Stimulated activated naive CD8-positive, alpha-beta T cell treated with anti-CD3 and anti-CD28 coated beads, Interleukin-15, Interleukin-2, amounts not matched to agents 100 U/mL and 50 U/mL, for 24 hours (primary cell): ENCODE measurements at regions not wholly inside any gene's neighbourhood (a gene's known extent, or its start where the extent isn't known, plus 50 kb on each side); places are given as distances from the start of the nearest gene placed in this dataset.

ENCODE experiments used
- ATAC-seq: fragments of 150-1000 bp; cut with Tn5 transposase; one replicate; pipeline ENCODE4 v1.10.0; 2021
- DNase-seq: peaks from one replicate; pipeline ENCODE4 v3.0.0; 2021

DNA sequence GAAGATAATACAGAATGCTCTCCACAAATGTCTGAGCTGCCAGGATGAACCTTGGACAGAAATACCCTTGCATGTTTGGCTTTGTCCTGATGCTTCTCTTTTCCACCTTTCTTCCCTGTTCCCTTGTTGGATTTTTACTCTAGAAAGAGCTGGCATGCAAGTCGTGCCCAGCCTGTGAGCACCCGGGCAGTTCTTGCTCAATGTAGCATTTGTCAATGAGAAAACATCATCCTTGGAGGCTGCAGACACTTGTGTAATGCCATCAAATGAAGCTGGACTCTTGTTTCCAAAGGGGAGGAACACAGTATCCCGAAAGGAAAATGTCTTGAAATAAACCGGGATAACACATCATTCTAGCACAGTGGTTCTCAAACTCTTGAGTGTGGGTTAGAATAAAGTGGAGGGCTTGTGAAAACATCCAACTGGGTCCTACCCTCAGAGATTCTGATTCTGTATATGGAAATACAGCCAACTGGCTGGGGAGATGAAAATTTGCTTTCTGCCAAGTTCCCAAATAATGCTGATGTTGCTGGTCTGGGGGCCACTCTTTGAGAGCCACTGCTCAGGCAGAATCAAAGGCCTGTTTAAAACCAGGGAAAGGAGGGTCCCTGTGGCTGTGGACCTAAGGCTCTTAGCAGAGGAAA lies 237.2 kb downstream of the SPATA18 start:
- ATAC-seq (no peak), DNase-seq (no peak)

- ATAC-seq (no peak), DNase-seq (no peak)
These were observed 239.4 kb downstream of the SPATA18 start for GRCh38 chr4:52290466-52290865.

GRCh38 chr4:52292245-52292644 lies 241.1 kb downstream of the SPATA18 start:
- DNase-seq (no peak), ATAC-seq (no peak)

- no peak for DNase-seq
- no peak for ATAC-seq
These were observed 245.2 kb downstream of the SPATA18 start for GRCh38 chr4:52296341-52296740.

DNA sequence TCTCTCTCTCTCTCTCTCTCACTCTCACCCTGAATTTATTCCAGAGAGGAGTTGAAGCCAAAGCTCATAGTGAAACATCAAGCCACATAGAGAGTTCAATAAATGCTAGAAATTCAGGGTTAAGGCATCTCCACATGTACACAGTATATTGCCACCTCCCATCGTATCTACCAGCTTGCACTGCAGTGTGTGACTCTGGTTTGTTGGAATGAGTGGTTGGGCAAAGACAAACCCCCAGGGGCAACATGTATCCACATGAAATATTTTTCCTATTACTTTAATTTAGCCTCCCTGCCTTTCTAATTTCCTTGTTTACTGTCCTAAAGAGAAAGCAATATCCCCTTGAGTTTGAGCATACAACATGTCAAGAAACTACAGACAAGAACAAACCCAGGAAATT lies 247.3 kb downstream of the SPATA18 start:
- DNase-seq (no peak), ATAC-seq (no peak)

DNA sequence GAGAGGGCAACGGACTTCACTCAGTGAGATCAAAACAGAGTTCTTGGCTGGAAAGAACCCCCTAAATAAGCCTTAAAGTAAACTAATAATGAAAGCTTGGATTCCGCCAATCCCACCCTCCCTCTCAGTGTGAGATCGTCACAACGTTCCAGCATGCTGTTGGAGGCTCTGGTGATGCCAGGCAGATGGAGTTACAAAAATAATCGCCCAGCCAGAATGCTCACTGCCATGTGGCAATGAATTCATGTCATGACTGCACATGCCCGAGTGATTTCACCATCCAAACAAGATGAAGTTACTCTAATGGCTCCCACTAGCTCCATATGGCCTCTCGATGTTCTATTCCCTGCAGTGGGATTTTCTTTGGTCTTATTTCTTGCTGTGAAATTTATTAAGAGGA lies 248.0 kb downstream of the SPATA18 start:
- no peak for DNase-seq
- ATAC-seq: no peak

DNA sequence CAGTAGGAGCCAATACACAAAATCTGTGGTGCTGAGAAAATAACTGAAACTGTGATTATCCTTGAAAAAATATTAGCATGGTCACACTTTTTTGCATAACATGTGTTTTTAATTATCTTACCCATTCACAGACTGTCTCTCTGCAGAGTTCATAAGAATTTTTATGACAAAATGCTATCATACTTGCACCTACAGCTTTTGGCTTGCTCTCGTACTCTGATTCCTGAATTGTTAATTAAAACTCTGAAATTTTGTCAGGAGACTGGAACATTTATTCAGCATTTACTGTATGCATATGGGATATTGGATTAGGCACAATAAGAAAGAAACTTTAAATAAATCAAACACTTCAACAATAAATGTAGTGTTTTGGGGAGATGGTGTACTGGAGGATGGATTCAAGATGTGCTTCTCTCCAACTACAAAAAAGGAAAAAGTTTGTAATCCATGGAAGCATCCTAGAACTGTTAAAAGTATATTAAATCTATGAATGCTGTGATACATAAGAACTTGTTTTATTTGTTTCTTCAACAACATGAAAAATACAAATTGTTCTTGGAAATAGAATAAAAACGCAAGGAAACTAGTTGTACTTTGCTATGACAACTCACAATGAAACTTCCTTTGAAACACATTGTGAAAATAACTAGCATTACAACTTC lies 260.5 kb downstream of the SPATA18 start:
- ATAC-seq (no peak), DNase-seq (no peak)

- DNase-seq (no peak), ATAC-seq (no peak)
These were observed 261.6 kb downstream of the SPATA18 start for GRCh38 chr4:52312722-52313121.

GRCh38 chr4:52317361-52317879 lies 266.3 kb downstream of the SPATA18 start:
- ATAC-seq: no peak
- no peak for DNase-seq

DNA sequence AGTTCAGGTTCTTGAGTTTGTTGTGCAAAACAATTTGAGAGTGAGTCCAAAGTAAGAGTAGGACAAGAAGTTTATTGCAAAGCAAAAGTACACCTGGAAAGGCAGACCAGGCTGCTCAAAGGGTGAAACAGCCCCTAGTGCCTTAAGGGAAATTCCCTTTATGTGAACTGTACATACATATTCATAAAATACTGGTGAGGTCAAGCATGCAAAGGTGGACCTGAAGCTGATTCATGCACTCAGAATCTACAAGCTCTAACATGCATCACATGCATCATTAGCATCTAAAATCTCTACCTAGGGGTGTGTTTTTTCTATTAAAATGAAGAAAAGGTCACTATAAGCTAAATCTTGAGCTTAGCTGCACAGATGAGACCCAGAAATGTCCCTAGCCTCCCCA lies 266.9 kb downstream of the SPATA18 start:
- DNase-seq (no peak), ATAC-seq (no peak)

GRCh38 chr4:52329894-52330293 lies 278.8 kb downstream of the SPATA18 start:
- DNase-seq: no peak
- no peak for ATAC-seq

DNA sequence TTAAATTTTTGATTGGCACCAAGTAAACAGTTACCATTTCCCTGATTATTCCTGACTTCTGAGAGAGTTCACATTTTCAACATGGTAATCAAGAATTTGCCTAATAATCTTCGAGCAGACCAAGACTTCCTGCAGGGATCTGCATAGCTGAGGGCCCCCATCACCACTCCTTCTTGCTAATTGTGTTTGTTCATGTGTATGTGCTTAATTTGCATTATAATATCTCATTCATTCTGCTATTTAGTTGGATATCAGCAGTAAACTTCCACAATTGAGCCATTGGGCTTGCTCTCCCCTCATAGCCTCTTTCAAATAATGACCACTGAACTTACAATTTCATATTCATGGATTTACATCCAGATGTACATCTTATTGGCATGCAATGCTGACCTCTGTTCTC lies 292.5 kb downstream of the SPATA18 start:
- ATAC-seq (no peak), DNase-seq (no peak)

- DNase-seq (no peak), ATAC-seq (no peak)
These were observed 299.8 kb downstream of the SPATA18 start for GRCh38 chr4:52350926-52351325.

GRCh38 chr4:52358366-52358765 lies 300.7 kb downstream of the USP46 start:
- DNase-seq (no peak), ATAC-seq (no peak)

- no peak for ATAC-seq
- no peak for DNase-seq
These were observed 300.2 kb downstream of the USP46 start for GRCh38 chr4:52358883-52359321.

DNA sequence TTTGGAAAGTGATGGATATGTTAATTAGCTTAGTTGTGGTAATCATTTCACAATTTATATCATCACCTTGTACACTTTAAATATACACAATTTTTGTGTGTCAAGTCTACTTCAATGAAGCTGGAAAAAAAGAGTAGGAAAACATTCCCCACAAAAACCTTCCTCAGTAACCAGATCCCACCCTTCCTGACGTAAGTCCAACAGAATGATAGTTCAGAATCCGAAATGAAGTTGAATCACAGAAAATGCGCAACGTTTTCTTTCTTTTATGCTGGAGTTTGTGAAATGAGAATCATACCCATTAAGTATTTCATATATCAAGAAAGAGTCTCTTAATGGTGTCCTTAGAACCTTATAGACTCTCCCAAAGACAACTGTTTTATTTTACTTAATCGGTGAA lies 292.9 kb downstream of the USP46 start:
- ATAC-seq: no peak
- DNase-seq: no peak

DNA sequence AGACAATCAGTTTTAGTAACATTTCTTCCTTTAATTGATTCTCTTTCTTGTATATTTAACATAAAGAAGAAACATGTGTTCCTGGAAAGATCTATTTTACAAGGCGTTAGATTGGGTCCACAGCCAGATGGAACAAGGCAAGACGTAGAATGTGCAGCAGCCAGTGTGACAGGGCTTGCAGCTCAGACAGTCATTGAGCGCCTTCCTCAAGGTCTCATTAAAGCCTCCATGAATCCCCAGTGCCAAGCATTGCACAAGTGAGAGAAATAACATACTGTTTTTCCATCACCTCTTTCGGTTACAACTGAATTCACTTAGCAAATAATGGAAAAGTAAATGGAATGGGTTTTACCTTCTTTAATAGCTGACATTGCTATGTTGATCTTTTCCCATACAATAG lies 292.5 kb downstream of the USP46 start:
- no peak for ATAC-seq
- no peak for DNase-seq

DNA sequence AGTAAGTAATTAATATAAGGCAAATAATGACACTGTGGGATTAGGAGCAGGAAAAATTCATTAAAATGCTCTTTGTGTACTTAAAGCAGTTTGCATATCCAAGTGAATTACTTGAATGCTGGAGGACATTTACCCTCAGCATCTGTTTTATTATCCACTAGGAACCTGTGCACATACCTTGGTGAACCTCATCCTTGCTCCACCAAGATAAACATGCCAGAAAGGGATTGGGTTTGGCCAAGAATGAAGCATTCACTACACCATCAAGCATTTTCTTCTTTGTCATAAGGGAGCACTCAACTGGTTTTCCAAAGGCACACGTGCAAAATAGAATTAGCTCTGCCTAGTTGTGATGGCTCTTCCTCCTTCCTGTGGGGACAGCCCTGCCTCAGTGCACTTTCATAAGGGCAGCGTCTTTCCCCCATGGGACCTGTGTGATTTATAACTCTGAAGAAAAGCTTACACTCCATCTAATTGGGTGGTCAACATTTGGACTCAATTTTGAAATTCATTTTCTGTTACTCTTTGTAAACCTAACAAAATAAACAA lies 291.7 kb downstream of the USP46 start:
- DNase-seq (no peak), ATAC-seq (no peak)

DNA sequence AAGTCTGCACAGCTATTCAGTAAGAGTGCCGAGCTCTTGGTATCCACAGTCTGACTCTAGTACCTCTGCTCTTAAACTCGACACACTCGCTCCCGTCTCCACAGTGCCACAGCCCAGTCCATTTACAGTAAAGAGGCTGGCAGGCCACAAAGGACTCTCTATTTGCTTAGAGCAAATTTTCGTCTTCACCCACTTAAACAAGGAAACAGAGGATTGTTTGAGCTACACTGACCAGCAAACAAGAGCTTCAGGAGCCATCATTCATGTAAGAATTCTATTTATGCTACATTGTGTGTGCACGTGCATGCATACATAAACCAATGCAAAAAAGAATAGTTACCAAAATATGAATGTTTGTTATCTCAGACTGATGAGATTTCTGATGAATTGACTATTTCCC lies 290.2 kb downstream of the USP46 start:
- ATAC-seq: no peak

DNA sequence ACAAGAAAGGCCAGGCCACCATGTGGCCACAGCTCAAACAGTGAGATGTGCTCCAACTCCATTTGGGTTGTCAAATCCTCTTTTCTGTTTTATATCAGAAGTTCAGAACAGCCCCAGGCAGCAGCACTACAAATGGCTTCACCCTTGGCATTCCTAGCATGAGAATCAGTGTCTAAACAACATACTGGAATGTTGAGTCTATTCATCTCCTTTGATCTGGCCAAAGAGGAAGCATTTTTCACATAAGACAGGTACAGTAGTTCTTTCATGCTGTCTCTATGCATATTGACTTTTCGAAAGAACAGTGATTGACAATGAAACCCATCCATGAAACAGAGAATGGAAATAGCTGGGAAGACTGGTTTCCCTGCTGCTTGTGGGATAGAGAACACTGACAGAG lies 289.5 kb downstream of the USP46 start:
- DNase-seq (no peak), ATAC-seq (no peak)

More for the DNA sequence above, 290.2 kb downstream of the USP46 start:
- DNase-seq: no peak

DNA sequence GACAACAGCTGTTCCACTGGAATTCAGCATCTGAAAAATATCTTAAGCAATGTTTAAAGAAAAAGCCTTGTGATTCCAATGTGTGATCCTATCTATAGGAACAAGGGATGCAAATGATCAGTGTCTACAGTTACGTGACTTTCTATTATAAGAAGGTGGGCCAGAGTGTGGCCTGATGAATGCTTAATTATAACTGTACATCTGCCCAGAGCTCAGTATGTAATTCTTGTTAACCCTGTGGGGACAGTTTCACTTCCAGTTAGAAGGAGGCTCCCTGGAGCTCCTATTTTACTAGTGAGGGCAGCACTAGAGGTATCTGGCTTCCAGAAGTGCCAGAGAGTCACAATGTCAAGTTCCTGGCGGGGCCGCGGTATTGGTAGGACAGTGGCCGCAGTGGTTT lies 288.5 kb downstream of the USP46 start:
- no peak for ATAC-seq

DNA sequence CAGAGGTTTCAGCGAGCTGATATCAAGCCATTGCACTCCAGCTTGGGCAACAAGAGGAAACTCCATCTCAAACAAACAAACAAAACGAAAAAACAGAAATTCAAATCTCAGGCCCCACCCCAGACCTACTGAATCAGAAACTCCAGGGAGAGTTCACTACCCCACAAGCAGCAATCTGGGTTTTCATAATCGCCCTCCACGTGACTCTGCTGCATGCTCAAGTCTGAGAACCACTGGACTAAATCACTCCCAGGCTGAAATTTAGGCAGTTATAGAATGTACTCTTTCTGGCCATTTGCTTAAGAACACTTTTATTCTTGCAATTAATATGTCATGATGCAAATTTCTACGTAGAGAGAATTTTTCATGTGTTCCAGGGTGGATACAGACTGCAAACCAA lies 287.3 kb downstream of the USP46 start:
- ATAC-seq (no peak), DNase-seq (no peak)

More for the DNA sequence above, 288.5 kb downstream of the USP46 start:
- no peak for DNase-seq

GRCh38 chr4:52372269-52372668 lies 286.8 kb downstream of the USP46 start:
- DNase-seq (no peak), ATAC-seq (no peak)

DNA sequence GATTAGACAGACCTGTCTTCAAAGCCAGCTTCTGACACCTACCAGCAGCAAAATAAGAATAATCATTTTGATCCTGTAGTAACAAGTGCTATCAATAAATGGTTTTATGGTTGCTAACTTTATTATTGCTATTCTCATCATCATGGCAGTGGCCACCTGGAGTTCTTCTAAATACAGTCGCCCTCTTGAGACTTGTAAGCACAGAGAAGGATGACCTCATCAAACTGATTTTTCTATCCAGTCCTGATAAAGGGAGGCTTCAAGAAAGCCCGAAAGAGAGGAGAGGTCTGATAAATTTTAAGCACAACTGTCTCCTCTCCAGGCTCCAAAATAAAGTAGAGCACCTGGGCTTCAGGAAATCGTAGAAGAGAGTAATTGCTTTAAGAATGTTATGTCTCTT lies 286.4 kb downstream of the USP46 start:
- DNase-seq (no peak), ATAC-seq (no peak)
